Fibroblast of the aortic adventitia (primary cell): ENCODE measurements at regions not wholly inside any gene's neighbourhood (a gene's known extent, or its start where the extent isn't known, plus 50 kb on each side); places are given as distances from the start of the nearest gene placed in this dataset.

Experiments
- DNase-seq: peaks from one replicate; pipeline ENCODE4 v3.0.0-alpha.2; 2010; ENCODE audit warnings: low read depth
- H3K4me3 ChIP-seq: 2 replicates; pipeline ENCODE4 v1.5.1; 2011; ENCODE audit warnings: low read depth, mild to moderate bottlenecking, control low read depth, low read length, moderate library complexity
- TF ChIP-seq, protein P1 (sequence below): IDR thresholded peaks from 2 replicates; pipeline ENCODE4 v1.5.1; 2011; ENCODE audit warnings: mild to moderate bottlenecking, low read length, control low read depth, inconsistent platforms; ENCODE audit not compliant: insufficient read depth

DNA sequence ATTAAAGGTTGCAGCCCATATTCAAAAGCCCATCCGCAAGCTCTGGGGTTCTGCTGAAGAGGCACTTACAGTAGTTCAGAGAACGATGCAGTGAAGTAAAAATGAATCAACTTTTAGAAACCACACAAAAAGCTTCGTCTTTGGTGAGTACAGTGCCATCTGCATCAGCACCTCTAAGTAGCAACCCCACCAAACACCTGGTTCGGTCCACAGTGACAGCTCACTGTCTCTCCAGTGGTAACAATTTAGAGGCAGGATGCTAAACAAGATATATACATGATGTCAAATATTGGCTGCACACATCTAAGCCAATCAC lies 275.4 kb upstream of the TCF4 start:
- DNase-seq: no peak
- TF ChIP-seq, protein P1, sequence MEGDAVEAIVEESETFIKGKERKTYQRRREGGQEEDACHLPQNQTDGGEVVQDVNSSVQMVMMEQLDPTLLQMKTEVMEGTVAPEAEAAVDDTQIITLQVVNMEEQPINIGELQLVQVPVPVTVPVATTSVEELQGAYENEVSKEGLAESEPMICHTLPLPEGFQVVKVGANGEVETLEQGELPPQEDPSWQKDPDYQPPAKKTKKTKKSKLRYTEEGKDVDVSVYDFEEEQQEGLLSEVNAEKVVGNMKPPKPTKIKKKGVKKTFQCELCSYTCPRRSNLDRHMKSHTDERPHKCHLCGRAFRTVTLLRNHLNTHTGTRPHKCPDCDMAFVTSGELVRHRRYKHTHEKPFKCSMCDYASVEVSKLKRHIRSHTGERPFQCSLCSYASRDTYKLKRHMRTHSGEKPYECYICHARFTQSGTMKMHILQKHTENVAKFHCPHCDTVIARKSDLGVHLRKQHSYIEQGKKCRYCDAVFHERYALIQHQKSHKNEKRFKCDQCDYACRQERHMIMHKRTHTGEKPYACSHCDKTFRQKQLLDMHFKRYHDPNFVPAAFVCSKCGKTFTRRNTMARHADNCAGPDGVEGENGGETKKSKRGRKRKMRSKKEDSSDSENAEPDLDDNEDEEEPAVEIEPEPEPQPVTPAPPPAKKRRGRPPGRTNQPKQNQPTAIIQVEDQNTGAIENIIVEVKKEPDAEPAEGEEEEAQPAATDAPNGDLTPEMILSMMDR: no peak
- H3K4me3 ChIP-seq: no peak overlapping the region

DNA sequence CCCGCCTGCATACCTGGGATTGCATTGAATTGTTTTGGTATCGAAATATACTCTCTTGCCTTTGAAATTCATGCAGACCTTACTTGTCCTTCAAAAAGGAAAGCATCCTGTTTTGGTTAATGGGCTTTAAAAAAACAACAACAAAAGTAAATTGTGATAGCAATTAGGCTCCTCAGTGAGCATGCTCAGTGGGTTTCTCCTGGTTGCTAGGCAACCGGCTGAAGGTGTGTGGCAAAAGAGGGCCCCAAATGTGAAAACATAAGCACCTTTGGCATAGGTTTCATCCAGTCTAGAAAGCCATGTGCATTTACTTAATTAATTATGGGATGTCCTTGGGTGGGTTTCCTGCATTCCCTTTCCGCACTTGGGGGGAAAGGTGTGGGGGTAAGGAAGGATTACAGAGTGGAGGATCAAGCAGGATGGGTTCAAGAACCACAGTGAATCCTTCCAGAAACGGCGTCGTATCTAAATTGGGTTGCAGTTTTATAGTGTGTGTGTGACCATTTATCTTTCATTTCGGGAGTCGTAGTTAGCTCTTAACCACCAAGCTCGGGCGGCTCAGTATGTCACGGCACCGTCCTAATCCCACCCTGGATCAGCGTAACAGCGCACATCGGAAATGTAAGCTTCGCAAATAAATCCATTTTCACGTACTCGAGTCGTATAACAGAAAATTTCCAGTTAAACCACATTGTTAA lies 274.9 kb upstream of the TCF4 start:
- DNase-seq: no peak
- TF ChIP-seq, protein P1: no peak
- H3K4me3 ChIP-seq: no peak overlapping the region

DNA sequence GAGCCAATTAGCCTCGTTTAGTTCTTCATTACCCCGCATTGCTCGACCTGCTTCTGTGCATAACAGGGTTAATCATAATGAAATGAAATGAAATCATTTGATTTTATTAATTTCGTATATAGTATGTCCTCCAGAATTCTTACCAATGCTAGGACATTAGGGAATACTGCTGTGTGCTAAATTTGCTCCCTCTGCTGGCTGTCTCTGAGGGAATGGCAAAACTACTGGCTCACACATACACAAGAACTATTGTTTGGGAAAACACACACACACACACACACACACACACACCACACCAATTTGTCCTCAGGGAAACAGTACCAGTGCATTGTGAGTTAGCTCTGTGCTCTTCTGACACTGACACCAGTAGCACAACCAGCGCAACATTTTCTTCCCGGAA lies 273.3 kb upstream of the TCF4 start:
- DNase-seq: peak; percentile 71
- TF ChIP-seq, protein P1: peak; percentile 78
- H3K4me3 ChIP-seq: no peak overlapping the region

DNA sequence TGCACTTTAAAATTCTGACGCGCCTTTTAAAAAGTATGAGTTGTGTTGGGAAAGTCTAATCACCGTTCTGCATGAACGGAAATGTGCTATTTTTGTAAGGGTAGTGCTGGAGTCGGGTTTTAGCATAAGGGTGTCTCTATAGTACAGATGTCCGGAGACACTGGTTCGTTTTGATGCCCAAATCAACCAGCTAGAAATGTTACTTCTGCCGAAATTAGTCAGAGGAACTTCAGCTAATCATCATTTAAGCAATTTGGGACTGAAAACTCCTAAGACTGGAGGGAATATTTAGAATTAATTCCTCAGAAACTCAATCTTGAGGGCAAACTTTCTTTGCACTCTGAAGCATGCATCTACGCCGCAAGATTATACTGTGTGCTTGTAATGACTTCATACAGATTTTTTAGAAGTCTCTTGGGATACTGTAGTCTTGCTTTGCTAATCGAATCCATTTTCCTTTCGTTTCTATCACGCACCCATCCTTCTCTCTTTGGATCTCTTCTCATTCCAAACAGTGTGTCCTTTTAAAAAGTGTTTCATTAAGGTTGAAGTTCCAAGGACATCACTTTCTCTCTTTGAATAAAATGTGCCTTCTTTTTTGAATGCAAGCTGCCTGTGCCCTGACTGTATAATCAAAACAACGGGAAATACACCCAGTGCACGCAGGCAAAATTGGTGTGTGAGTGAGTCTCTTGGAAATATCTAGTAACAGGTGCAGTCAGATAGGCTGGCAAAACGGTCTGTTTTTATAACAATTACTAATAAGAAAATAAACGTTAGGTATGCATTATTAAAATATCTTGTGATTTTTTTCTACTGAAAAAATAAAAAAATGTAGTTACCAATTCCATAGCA lies 270.9 kb upstream of the TCF4 start:
- TF ChIP-seq, protein P1: no peak
- H3K4me3 ChIP-seq: peak overlapping the region; percentile 47
- DNase-seq: peak; percentile 57

GRCh38 chr18:55857956-55858355 lies 270.0 kb upstream of the TCF4 start:
- TF ChIP-seq, protein P1: no peak
- no peak overlapping the region for H3K4me3 ChIP-seq
- no peak for DNase-seq

DNA sequence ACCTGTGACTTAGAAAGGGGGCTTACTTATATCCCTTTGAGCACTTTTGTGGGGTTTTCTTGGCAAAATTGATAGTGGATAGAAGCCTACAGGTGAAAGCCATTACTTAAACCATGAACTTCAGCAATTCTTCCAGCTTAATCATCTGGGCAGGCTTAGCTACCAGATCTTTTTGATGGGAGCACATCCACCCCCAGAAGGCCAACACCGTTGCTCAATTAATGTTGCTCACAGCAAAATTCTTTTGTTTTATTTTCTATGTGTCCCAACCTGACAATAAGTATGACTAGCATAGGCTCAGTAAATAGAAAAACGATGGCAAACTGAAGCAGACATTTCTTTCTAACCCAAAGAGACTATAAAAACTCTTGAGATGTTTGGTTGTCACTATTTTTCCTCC lies 269.4 kb upstream of the TCF4 start:
- no peak for DNase-seq

More for the DNA sequence above, 269.4 kb upstream of the TCF4 start:
- TF ChIP-seq, protein P1: no peak
- no peak overlapping the region for H3K4me3 ChIP-seq
